GM18511 (cell line): ENCODE measurements at regions not wholly inside any gene's neighbourhood (a gene's known extent, or its start where the extent isn't known, plus 50 kb on each side); places are given as distances from the start of the nearest gene placed in this dataset.
A peak's percentile ranks its signal among the peaks of the same experiment; 100 is the strongest.
"Not testable (repeated sequence)": the region's sequence is repeated elsewhere in the genome, so short reads cannot be mapped to it uniquely, and the experiment has no call there.

Source experiments
- ATAC-seq: cut with Tn5 transposase; IDR thresholded peaks from one replicate; pipeline ENCODE4 v1.9.1; 2021; ENCODE audit warnings: mild to moderate bottlenecking, moderate library complexity; ENCODE audit not compliant: unreplicated experiment

GRCh38 chrX:96181605-96182004, 503.0 kb upstream of the DIAPH2 start:
- no peak for ATAC-seq

- ATAC-seq = peak; percentile 61
These were observed 502.3 kb upstream of the DIAPH2 start for GRCh38 chrX:96182366-96182765.

GRCh38 chrX:96183391-96183790, 501.3 kb upstream of the DIAPH2 start:
- no peak for ATAC-seq

GRCh38 chrX:96183843-96184242, 500.8 kb upstream of the DIAPH2 start:
- ATAC-seq = no peak

GRCh38 chrX:96204928-96205327, 479.7 kb upstream of the DIAPH2 start:
- no peak for ATAC-seq

GRCh38 chrX:96211953-96212352, 472.7 kb upstream of the DIAPH2 start:
- no peak for ATAC-seq

- not testable (repeated sequence) for ATAC-seq
These were observed 470.0 kb upstream of the DIAPH2 start for GRCh38 chrX:96214681-96215080.

- no peak for ATAC-seq
These were observed 460.4 kb upstream of the DIAPH2 start for GRCh38 chrX:96224279-96224678.

GRCh38 chrX:96244955-96245354, 439.7 kb upstream of the DIAPH2 start:
- no peak for ATAC-seq

- ATAC-seq = no peak
These were observed 438.2 kb upstream of the DIAPH2 start for GRCh38 chrX:96246436-96246835.
